H1 (cell line): ENCODE measurements at regions not wholly inside any gene's neighbourhood (a gene's known extent, or its start where the extent isn't known, plus 50 kb on each side); places are given as distances from the start of the nearest gene placed in this dataset.

Experiments
- ATF3 ChIP-seq: IDR thresholded peaks from 2 replicates; pipeline ENCODE4 v1.6.1; 2011; ENCODE audit warnings: low read depth, mild to moderate bottlenecking, low read length; ENCODE audit not compliant: insufficient read depth
- JUND ChIP-seq: IDR thresholded peaks from 2 replicates; pipeline ENCODE4 v1.6.1; 2011; ENCODE audit warnings: mild to moderate bottlenecking, improper control_type of control experiment, low read length
- TBP ChIP-seq: IDR thresholded peaks from 2 replicates; pipeline ENCODE4 v1.6.1; 2011; ENCODE audit warnings: low read depth, low read length, improper control_type of control experiment

DNA sequence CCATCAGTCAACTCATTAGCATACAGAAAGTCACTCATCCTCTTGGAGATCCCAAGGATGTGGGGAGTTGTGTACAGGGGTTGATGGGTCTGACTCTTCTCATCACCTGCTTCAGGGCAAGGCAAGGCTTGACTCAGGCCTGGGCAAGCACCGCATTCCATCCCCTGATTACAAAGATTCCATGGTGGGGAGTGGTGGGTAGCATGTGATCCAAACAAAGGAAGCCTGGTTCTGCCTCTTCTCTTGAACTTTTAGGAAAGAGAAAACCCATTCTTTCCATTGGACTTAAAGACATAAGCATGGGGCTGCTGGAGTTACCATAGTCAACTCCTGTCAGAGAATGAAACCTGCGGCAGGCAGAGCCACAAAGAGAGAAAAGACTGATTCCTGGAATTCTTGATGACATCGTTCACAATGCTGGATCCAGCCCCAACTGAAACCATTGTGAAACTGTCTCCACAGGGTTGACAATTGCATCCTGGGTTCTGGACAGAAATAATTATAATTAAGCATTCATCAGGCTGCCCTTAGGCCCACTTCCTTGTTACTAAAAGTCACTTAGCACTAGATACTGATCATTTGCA, 235.8 kb upstream of the KCNG1 start (continued):
- no peak for TF ChIP-seq ATF3
- no peak for TF ChIP-seq TBP
- TF ChIP-seq JUND, result no peak
- TF ChIP-seq, all 59 proteins: peak for 0
